ENCODE measurements at regions not wholly inside any gene's neighbourhood (a gene's known extent, or its start where the extent isn't known, plus 50 kb on each side); places are given as distances from the start of the nearest gene placed in this dataset.

DNA sequence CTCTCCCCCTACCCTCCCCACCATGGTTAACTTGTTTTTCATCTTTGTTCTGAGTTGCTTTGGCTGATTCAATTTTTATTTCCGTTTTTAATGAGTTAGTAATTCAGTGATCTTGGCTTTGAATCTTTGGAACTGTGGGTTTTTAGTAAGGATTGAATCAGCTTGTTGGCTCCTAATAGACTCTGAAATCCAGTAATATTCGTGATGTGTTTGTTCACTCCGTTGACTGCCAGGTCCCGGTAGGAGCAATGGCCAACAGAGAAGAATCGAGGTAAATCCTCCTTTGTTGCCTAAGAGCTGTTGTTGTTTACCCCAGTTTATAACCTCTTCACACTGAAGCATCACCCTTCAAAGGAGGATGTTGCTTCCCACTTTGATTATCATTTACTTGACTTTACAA lies 92.7 kb downstream of the PCSK1 start:
- DNase-seq, result no peak

DNA sequence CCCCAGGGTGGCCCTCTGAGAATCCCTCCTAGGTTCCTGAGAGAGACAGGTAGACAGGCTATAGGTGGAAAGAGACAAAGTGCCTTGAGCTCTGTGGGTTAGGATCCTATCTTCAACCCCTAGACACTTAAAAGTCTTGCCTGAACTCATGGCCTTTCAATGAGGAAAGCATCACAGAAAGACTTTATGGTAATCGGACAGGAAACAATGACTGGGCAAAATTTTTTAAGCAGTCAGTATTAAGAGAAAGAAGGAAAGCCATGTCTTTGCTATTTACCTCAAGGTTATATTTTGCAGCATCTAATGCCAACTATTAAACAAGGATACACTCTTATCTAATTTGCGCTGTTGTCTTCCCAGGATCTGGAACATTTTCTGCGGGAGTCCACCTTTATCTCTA lies 93.2 kb downstream of the PCSK1 start:
- no peak for DNase-seq

- no peak for DNase-seq
These were observed 94.2 kb downstream of the PCSK1 start for GRCh38 chr5:96338624-96339415.

DNA sequence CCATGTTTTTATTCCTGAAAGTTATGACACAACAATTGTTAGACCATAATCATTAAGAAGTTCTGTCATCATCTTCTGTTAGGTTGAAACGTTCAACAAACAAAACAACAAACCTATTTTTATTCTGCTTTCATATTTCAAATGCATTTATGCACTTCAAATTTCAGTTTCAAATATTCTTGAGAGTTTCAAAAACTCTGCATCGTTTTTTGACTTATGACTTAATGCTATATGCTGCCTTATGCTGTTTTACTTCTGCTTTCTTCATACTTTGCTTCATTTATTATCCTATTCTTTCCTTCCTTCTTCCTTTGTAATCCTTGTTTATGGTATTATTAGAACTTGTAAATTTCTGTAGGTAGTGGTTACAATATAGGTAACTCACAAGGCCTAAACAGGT lies 95.0 kb downstream of the PCSK1 start:
- no peak for DNase-seq

- no peak for DNase-seq
These were observed 95.8 kb downstream of the PCSK1 start for GRCh38 chr5:96337048-96337781.

GRCh38 chr5:96336351-96336985 lies 96.6 kb downstream of the PCSK1 start:
- DNase-seq, result peak; percentile 46

- no peak for DNase-seq
These were observed 97.2 kb downstream of the PCSK1 start for GRCh38 chr5:96335873-96336272.

GRCh38 chr5:96333391-96333790 lies 99.7 kb downstream of the PCSK1 start:
- DNase-seq, result no peak

- DNase-seq, result no peak
These were observed 100.3 kb downstream of the PCSK1 start for GRCh38 chr5:96332535-96333366.

GRCh38 chr5:96331681-96332361 lies 101.2 kb downstream of the PCSK1 start:
- no peak for DNase-seq

GRCh38 chr5:96331210-96331609 lies 101.8 kb downstream of the PCSK1 start:
- no peak for DNase-seq

- DNase-seq, result no peak
These were observed 102.4 kb downstream of the PCSK1 start for GRCh38 chr5:96330530-96331140.

DNA sequence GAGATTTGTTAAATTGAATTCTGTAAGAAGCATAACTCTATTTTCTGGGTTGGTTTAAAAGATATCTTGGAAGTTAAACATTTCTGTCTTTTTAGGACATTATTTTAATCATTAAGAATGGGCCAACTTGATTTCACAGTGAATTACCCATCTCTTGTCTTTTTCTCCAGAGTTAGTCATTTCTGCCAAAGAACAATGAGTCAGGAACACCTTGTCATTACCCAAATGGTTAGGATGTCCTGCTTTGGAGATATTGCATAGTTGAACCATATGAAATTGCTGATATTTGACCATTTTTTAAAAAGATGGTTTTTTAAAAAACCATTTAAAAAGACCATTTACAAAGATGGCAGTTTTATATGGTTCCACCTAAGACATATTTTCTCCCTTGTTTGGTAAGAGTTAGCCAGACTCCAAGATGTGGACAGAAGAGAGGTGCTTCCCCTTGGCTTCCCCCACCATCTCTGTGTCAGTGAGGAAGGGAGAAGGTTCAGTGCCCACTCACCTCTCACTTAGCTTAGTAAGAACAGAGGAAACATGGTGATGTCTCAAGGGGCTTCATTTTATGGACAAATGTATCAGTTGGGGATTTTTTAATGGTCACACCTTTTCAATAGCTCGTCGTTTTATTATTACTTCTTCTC lies 103.0 kb downstream of the PCSK1 start:
- DNase-seq, result no peak

- no peak for DNase-seq
These were observed 103.8 kb downstream of the PCSK1 start for GRCh38 chr5:96329289-96329688.

- no peak for DNase-seq
These were observed 105.3 kb downstream of the PCSK1 start for GRCh38 chr5:96327722-96328121.

DNA sequence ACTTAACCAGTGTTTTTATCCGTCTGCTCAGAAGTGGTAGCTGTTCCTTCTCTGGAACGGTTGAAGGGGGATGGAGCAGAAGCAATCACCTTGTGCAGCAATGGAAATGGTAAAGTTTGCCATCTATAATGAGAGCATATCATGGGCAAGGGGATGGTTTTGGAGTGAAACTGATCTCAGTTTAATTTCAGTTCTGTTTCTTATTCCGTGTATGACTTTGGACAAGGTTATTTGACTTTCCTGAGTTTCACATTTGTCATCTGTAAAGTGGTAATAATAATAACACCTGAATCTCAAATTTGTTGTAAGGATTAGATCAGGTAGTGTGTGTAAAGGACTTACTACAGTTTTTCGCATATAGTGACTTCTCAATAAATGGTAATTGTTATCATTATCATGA lies 106.1 kb downstream of the PCSK1 start:
- DNase-seq, result no peak

GRCh38 chr5:96324708-96325107 lies 108.3 kb downstream of the PCSK1 start:
- DNase-seq, result no peak

DNA sequence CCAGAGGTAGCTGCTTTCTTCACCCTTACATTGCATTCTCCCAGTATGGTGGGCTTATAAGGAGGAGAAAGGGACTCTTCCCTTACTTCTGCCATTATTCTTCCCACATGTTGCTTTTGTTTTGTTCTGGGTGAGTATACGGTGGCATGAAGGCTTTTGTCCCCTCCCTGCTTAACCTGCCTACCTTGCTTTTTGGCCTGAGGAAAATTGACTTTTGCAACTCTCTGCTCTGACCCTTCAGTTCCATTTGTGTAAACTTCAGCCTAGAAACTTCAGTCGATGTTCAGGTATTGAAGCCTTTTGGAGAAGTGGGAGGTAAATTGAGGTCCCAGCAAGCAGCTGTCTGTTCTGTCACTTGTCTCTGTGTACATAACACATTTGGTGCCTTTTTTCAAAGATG lies 110.2 kb downstream of the PCSK1 start:
- no peak for DNase-seq

- DNase-seq, result no peak
These were observed 110.8 kb downstream of the PCSK1 start for GRCh38 chr5:96322217-96322616.

- DNase-seq, result no peak
These were observed 111.7 kb downstream of the PCSK1 start for GRCh38 chr5:96321345-96321744.

- no peak for DNase-seq
These were observed 112.3 kb downstream of the PCSK1 start for GRCh38 chr5:96320797-96321196.
